GM18907 (cell line): ENCODE measurements at regions not wholly inside any gene's neighbourhood (a gene's known extent, or its start where the extent isn't known, plus 50 kb on each side); places are given as distances from the start of the nearest gene placed in this dataset.

Experiments used
- ATAC-seq: cut with Tn5 transposase; IDR thresholded peaks from one replicate; pipeline ENCODE4 v1.9.1; 2021; ENCODE audit warnings: mild to moderate bottlenecking, moderate library complexity; ENCODE audit not compliant: unreplicated experiment

- no peak for ATAC-seq
Measured at GRCh38 chr1:14511796-14512585, 86.5 kb upstream of the KAZN start.

GRCh38 chr1:14513111-14513510 lies 85.4 kb upstream of the KAZN start:
- no peak for ATAC-seq

- ATAC-seq: no peak
Measured at GRCh38 chr1:14514739-14515138, 83.7 kb upstream of the KAZN start.

GRCh38 chr1:14516974-14517840 lies 81.3 kb upstream of the KAZN start:
- ATAC-seq: no peak

- ATAC-seq: no peak
Measured at GRCh38 chr1:14517841-14518180, 80.7 kb upstream of the KAZN start.

GRCh38 chr1:14519976-14520375 lies 78.5 kb upstream of the KAZN start:
- ATAC-seq: no peak

GRCh38 chr1:14520514-14521163 lies 77.8 kb upstream of the KAZN start:
- no peak for ATAC-seq

GRCh38 chr1:14521622-14522021 lies 76.9 kb upstream of the KAZN start:
- no peak for ATAC-seq

GRCh38 chr1:14522077-14522925 lies 76.2 kb upstream of the KAZN start:
- ATAC-seq: no peak

GRCh38 chr1:14522926-14523241 lies 75.6 kb upstream of the KAZN start:
- ATAC-seq: no peak

GRCh38 chr1:14524826-14525636 lies 73.5 kb upstream of the KAZN start:
- no peak for ATAC-seq

GRCh38 chr1:14529475-14529874 lies 69.0 kb upstream of the KAZN start:
- no peak for ATAC-seq

GRCh38 chr1:14531519-14531918 lies 67.0 kb upstream of the KAZN start:
- ATAC-seq: no peak

- no peak for ATAC-seq
Measured at GRCh38 chr1:14535619-14536355, 62.7 kb upstream of the KAZN start.

- no peak for ATAC-seq
Measured at GRCh38 chr1:14538335-14538734, 60.1 kb upstream of the KAZN start.

GRCh38 chr1:14539309-14539708 lies 59.2 kb upstream of the KAZN start:
- ATAC-seq: no peak

GRCh38 chr1:14539953-14540563 lies 58.4 kb upstream of the KAZN start:
- no peak for ATAC-seq

- no peak for ATAC-seq
Measured at GRCh38 chr1:14541348-14541747, 57.1 kb upstream of the KAZN start.
